Cardiac fibroblast (primary cell): ENCODE measurements at regions not wholly inside any gene's neighbourhood (a gene's known extent, or its start where the extent isn't known, plus 50 kb on each side); places are given as distances from the start of the nearest gene placed in this dataset.
A peak's percentile ranks its signal among the peaks of the same experiment; 100 is the strongest.

Experiments
- DNase-seq, 2 donors: peaks; one replicate each; pipeline versions ENCODE4 v3.0.0 to v3.0.0-alpha.2; 2010; ENCODE audit warnings: low read depth in 2 of 2
- H3K4me3 ChIP-seq, 2 donors: replicated peaks in 1 of 2; 1 replicate in 1 of 2; 2 replicates in 1 of 2; pipeline ENCODE4 v1.5.1; 2011; ENCODE audit warnings: low read depth in 2 of 2, low read length in 2 of 2, mild to moderate bottlenecking in 2 of 2, moderate library complexity in 1 of 2
- TF ChIP-seq, protein P1 (sequence below): IDR thresholded peaks from one replicate; pipeline ENCODE4 v1.5.1; 2011; ENCODE audit warnings: low read depth, mild to moderate bottlenecking, low read length, inconsistent platforms

DNA sequence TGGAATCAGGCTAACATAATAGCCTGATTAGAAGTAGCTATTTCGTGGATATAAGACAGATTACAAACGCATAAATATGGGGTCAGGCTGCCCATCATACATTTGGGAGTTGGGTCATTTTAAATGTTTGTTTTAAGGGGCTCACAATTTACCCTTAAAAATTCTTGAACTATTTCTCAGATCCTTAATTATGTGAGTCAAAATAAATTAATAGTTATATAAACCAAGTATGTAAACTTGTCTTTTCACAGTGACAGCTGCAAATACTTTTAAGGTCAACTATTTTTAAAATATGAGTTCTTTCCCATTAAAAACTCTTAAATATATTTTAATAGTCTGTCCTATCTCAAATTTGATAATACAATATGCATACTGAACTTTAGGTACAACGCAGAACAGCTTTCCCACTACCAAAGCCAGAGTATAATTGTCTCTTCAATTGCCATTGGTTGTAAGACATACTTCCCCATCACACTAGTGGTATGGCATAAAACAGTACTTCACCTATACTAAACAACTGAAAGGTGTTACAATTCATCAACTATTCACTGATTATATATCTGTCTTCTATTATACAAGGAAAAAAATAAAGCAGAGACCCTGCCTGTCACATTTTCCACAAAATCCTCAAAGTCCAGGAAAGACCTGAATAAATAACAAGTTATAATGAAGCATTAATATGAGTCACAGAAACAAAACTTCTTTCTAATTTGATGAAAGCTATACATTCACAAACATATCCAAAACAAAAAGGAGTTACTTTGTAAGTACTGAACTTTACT is 80.8 kb upstream of the COL21A1 start:
- TF ChIP-seq, protein P1, sequence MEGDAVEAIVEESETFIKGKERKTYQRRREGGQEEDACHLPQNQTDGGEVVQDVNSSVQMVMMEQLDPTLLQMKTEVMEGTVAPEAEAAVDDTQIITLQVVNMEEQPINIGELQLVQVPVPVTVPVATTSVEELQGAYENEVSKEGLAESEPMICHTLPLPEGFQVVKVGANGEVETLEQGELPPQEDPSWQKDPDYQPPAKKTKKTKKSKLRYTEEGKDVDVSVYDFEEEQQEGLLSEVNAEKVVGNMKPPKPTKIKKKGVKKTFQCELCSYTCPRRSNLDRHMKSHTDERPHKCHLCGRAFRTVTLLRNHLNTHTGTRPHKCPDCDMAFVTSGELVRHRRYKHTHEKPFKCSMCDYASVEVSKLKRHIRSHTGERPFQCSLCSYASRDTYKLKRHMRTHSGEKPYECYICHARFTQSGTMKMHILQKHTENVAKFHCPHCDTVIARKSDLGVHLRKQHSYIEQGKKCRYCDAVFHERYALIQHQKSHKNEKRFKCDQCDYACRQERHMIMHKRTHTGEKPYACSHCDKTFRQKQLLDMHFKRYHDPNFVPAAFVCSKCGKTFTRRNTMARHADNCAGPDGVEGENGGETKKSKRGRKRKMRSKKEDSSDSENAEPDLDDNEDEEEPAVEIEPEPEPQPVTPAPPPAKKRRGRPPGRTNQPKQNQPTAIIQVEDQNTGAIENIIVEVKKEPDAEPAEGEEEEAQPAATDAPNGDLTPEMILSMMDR: no peak
- H3K4me3 ChIP-seq: no peak overlapping the region
- no peak for DNase-seq

DNA sequence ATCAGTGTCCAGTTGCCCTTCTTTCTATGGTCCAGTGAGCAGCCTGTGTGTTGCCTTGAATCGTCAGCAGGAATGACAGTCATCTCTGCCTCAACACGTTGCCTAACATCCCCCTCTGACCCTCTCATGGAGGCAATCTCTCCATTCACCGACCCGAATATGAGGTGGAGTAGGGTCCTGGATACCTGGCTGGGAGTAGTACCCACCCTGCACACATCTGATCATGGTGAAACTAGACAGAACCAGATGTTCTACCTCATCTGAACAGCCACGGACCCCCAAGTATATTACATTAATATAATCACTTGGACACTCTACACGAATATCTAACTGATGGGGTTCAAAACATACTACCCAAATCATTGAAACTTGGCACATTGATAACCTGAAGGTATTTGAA is 77.0 kb upstream of the COL21A1 start:
- DNase-seq: no peak
- no peak overlapping the region for H3K4me3 ChIP-seq
- TF ChIP-seq, protein P1: no peak

DNA sequence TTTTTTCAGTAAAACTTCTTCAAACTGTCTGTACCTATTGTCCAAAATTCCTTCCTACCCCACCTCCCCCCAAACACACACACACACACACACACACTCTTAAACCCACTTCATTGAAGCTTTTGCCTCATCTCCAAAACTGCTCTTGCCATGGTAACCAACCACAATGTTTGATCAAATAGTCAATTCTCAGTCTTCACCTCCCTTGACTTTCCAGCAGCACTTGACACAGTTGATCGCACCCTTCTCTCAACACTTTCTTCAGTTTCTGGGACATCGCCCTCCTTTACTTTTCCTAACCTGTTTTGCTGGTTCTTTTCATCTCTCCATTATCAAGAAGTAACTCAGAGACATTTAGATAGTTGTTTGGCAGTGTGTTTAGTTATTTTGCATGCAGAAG is 71.5 kb upstream of the COL21A1 start:
- TF ChIP-seq, protein P1: no peak
- no peak for DNase-seq
- H3K4me3 ChIP-seq: no peak overlapping the region

DNA sequence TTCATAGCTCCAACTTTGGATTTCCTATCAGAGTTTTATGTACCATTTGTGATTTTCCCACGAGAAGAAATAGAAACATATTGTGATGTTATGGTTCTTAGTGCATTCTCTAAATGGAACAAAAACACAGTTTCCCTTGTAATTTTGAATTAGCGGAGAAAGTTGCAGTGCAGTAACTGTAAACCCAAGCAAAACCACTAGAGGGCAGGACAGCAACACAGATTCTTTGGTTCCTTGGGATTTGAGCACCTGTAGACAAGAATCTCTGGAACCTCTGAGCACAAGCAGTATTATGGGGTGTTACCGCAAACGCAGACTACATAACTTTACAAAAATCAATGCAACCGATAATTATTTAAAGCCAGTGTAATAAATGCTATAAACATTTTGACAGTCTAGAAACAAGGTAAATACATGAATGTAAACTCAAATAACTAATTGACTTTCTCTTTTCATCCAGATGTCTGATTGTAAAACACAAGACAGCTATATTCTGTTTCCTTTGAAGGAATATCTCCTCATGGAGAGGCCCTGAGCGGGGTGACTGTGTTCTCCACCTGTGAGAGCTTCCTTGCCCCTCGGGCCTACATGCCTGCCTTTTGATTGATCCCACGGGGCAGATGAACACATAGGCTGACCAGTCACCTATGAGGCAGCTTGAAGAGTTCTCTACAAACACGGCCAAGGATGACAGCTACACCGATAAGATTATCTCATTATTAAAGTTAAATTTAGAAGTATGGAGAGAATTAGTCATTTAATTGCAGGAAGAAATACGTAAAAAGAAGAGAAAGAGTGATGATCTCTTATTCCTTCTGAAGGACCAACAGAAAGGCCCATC is 67.5 kb upstream of the COL21A1 start:
- H3K4me3 ChIP-seq: no peak overlapping the region
- peak; percentile 57 to 72 for DNase-seq
- TF ChIP-seq, protein P1: peak; percentile 82

DNA sequence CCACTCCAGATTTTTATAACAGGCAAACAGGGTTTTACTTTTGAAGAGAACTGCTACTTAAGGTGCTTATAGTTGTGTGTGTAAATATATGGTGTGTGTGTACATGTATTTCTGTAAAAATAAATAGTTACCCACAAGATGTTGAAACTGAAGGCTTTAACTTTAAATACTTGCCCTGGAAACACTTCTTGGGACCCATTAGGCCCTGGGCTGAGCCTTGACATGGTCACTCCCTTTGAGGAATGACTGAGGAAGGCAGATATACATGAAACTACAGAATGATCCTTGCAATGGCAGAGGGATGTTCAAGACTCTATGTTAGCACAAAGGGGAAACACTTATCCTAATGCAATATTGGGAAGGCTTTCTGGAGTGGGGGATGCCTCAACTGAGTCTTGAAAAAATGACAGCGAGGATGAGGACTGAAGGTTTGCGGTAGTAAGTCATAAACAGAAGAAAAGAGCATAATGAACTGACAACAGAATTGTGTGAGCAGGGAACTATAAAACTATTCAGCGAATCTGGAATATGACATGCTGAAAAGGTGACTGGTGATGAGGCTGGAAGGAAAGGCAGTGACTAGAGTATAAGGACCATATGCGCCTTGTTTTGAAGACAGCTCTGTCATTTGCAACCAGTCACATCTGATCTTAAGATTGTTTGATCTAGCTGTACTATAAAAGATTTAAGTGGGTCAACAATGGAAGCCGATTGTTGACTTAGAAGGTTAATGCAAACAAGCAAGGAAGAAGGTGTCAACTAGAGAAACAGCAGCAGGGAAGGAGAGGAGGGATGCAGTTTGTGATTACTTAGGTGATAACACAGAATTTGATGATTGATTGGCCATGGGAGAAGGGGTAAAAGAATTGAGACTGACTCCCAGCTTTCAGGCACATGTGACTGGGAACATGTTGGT is 64.4 kb upstream of the COL21A1 start:
- no peak overlapping the region for H3K4me3 ChIP-seq
- no peak for DNase-seq
- TF ChIP-seq, protein P1: no peak

DNA sequence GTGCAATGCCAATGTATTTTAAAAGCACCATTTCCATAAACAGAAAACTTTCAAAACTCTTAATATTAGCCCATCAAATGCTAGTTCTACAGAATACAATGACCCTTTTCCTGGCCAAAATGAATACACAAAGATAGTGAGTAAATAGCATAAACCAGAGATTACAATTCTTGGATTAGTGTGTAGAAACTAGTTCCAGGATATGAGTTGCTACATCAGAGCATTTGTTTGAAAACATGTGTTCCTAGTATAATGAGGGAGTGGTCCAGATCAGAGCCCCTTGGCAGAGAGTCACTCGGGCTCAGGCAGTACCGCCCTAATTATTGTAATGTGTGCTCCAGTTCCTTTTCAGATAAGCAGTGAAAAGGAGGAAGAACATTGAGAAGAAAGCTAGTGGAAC is 63.7 kb upstream of the COL21A1 start:
- TF ChIP-seq, protein P1: no peak
- no peak overlapping the region for H3K4me3 ChIP-seq
- peak; percentile 31 to 80 for DNase-seq
